ENCODE measurements at regions not wholly inside any gene's neighbourhood (a gene's known extent, or its start where the extent isn't known, plus 50 kb on each side); places are given as distances from the start of the nearest gene placed in this dataset.

GRCh38 chr3:27542476-27542875 lies 58.3 kb upstream of the SLC4A7 start:
- Histone ChIP-seq H3K36me3 (ENCODE audit: control insufficient read depth, insufficient read depth, low read length) (no peaks in the 10 kb centered on the region), H3K4me1 (ENCODE audit: control insufficient read depth, insufficient read depth, low read length) (no peaks in the 10 kb centered on the region), H3K27me3 (ENCODE audit: control insufficient read depth, insufficient read depth, low read length) (no peaks in the 10 kb centered on the region), H3K27ac (ENCODE audit: low read length) (no peak overlapping the region), H3K4me3 (ENCODE audit: low read length) (no peak overlapping the region), H3K9me3 (ENCODE audit: control insufficient read depth, insufficient read depth, low read length) (no peaks in the 10 kb centered on the region)
- no CpG with 5 or more reads among the region's 5 CpGs for WGBS (ENCODE audit: insufficient coverage, insufficient read length)
- DNase-seq (ENCODE audit: low read depth, low spot score) = no peak

GRCh38 chr3:27540231-27540630 lies 56.0 kb upstream of the SLC4A7 start:
- no peak overlapping the region for H3K4me3 ChIP-seq (ENCODE audit: low read length)
- H3K4me1 ChIP-seq (ENCODE audit: control insufficient read depth, insufficient read depth, low read length) = peaks cover 2% of the 10 kb centered on the region; the same call in 1 of the 2 replicates
- no peak overlapping the region for H3K27ac ChIP-seq (ENCODE audit: low read length)
- H3K36me3 ChIP-seq (ENCODE audit: control insufficient read depth, insufficient read depth, low read length) = no peaks in the 10 kb centered on the region
- no peak for DNase-seq (ENCODE audit: low read depth, low spot score)
- no peaks in the 10 kb centered on the region for H3K27me3 ChIP-seq (ENCODE audit: control insufficient read depth, insufficient read depth, low read length)
- H3K9me3 ChIP-seq (ENCODE audit: control insufficient read depth, insufficient read depth, low read length) = no peaks in the 10 kb centered on the region
- no CpG with 5 or more reads among the region's 7 CpGs for WGBS (ENCODE audit: insufficient coverage, insufficient read length)

- H3K36me3 ChIP-seq (ENCODE audit: control insufficient read depth, insufficient read depth, low read length) = no peaks in the 10 kb centered on the region
- no peak overlapping the region for H3K4me3 ChIP-seq (ENCODE audit: low read length)
- no peaks in the 10 kb centered on the region for H3K9me3 ChIP-seq (ENCODE audit: control insufficient read depth, insufficient read depth, low read length)
- no peaks in the 10 kb centered on the region for H3K27me3 ChIP-seq (ENCODE audit: control insufficient read depth, insufficient read depth, low read length)
- no CpG with 5 or more reads among the region's 1 CpG for WGBS (ENCODE audit: insufficient coverage, insufficient read length)
- no peak overlapping the region for H3K27ac ChIP-seq (ENCODE audit: low read length)
- H3K4me1 ChIP-seq (ENCODE audit: control insufficient read depth, insufficient read depth, low read length) = peaks cover 8% of the 10 kb centered on the region
- no peak for DNase-seq (ENCODE audit: low read depth, low spot score)
Observed at GRCh38 chr3:27536491-27536890, 52.3 kb upstream of the SLC4A7 start.

GRCh38 chr3:27535809-27536392 lies 51.7 kb upstream of the SLC4A7 start:
- no peak overlapping the region for H3K27ac ChIP-seq (ENCODE audit: low read length)
- no peaks in the 10 kb centered on the region for H3K9me3 ChIP-seq (ENCODE audit: control insufficient read depth, insufficient read depth, low read length)
- no peak overlapping the region for H3K4me3 ChIP-seq (ENCODE audit: low read length)
- no peak for DNase-seq (ENCODE audit: low read depth, low spot score)
- no peaks in the 10 kb centered on the region for H3K36me3 ChIP-seq (ENCODE audit: control insufficient read depth, insufficient read depth, low read length)
- WGBS (ENCODE audit: insufficient coverage, insufficient read length) = no CpG with 5 or more reads among the region's 2 CpGs
- H3K4me1 ChIP-seq (ENCODE audit: control insufficient read depth, insufficient read depth, low read length) = peaks cover 8% of the 10 kb centered on the region
- no peaks in the 10 kb centered on the region for H3K27me3 ChIP-seq (ENCODE audit: control insufficient read depth, insufficient read depth, low read length)

- peak; percentile 75 for DNase-seq (ENCODE audit: low read depth, low spot score)
- Histone ChIP-seq H3K27me3 (ENCODE audit: control insufficient read depth, insufficient read depth, low read length) (no peaks in the 10 kb centered on the region), H3K9me3 (ENCODE audit: control insufficient read depth, insufficient read depth, low read length) (no peaks in the 10 kb centered on the region), H3K4me1 (ENCODE audit: control insufficient read depth, insufficient read depth, low read length) (peaks cover 8% of the 10 kb centered on the region), H3K4me3 (ENCODE audit: low read length) (no peak overlapping the region), H3K36me3 (ENCODE audit: control insufficient read depth, insufficient read depth, low read length) (no peaks in the 10 kb centered on the region), H3K27ac (ENCODE audit: low read length) (peak overlapping the region; percentile 71)
- no CpG with 5 or more reads among the region's 10 CpGs for WGBS (ENCODE audit: insufficient coverage, insufficient read length)
Observed at GRCh38 chr3:27533718-27534573, 49.8 kb upstream of the SLC4A7 start.
